Gastrocnemius medialis (tissue), 4 donors: ENCODE measurements at regions not wholly inside any gene's neighbourhood (a gene's known extent, or its start where the extent isn't known, plus 50 kb on each side); places are given as distances from the start of the nearest gene placed in this dataset.

ENCODE experiments used
- POLR2A ChIP-seq, 2 donors: fragments of 450-650 bp; IDR thresholded peaks; one replicate each; pipeline ENCODE4 v1.6.1; 2017; ENCODE audit warnings: antibody characterized with exemption in 2 of 2, mild to moderate bottlenecking in 2 of 2, moderate library complexity in 2 of 2
- TF ChIP-seq, protein P1 (sequence below), 5 experiments: fragments of 450-650 bp in 3 of 5; fragments of 200-600 bp in 2 of 5; sonication (generic) in 2 of 5; IDR thresholded peaks in 4 of 5; conservative IDR thresholded peaks in 1 of 5; 1 replicate in 4 of 5; 2 replicates in 1 of 5; pipeline ENCODE4 v1.5.1; 2016 to 2019; ENCODE audit warnings: antibody characterized with exemption in 5 of 5, mild to moderate bottlenecking in 3 of 5, moderate library complexity in 3 of 5

DNA sequence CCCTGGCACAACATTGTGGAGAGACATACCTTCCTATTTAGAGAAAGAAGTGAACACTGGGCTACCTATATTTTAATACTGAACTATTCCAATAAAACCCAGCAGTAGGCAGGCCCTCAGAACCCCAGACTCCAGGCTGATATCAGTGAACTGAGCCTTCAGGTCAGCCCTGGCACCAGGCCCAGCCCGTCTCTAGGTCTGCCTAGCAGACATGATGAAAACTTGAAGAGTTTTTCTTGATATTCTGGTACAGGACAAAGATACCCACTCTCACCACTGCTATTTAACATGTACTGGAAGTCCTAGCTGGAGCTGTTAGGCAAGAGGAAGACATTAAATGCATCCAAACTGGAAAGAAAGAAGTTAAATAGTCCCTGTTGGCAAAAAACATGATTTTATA is 396.6 kb upstream of the SPRY2 start:
- TF ChIP-seq, protein P1, sequence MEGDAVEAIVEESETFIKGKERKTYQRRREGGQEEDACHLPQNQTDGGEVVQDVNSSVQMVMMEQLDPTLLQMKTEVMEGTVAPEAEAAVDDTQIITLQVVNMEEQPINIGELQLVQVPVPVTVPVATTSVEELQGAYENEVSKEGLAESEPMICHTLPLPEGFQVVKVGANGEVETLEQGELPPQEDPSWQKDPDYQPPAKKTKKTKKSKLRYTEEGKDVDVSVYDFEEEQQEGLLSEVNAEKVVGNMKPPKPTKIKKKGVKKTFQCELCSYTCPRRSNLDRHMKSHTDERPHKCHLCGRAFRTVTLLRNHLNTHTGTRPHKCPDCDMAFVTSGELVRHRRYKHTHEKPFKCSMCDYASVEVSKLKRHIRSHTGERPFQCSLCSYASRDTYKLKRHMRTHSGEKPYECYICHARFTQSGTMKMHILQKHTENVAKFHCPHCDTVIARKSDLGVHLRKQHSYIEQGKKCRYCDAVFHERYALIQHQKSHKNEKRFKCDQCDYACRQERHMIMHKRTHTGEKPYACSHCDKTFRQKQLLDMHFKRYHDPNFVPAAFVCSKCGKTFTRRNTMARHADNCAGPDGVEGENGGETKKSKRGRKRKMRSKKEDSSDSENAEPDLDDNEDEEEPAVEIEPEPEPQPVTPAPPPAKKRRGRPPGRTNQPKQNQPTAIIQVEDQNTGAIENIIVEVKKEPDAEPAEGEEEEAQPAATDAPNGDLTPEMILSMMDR (IDR thresholded peaks at IDR 0.05 in 4 of 5, conservative IDR thresholded peaks at IDR 0.05 in 1 of 5): no peak
- no peak for TF ChIP-seq POLR2A (IDR thresholded peaks at IDR 0.05)
